ENCODE measurements at regions not wholly inside any gene's neighbourhood (a gene's known extent, or its start where the extent isn't known, plus 50 kb on each side); places are given as distances from the start of the nearest gene placed in this dataset.

- Mint-ChIP-seq H3K9me3 (ENCODE audit: insufficient read depth) (no peaks in the 10 kb centered on the region), H3K27me3 (no peaks in the 10 kb centered on the region), H3K4me1 (no peaks in the 10 kb centered on the region), H3K27ac (no peak overlapping the region), H3K4me3 (no peak overlapping the region)
- no peak overlapping the region for H3K4me2 ChIP-seq (replicated peaks; ENCODE audit: low read depth, low read length, poor library complexity, severe bottlenecking)
- ChIA-PET CTCF (no interaction called here), POLR2A (no interaction called here)
- H3K27me3 ChIP-seq (replicated peaks in 1 of 4; ENCODE audit: control extremely low read depth in 1 of 4, control insufficient read depth in 3 of 4, insufficient read depth in 4 of 4, low read length in 3 of 4): peaks cover 0 to 4% (median 0%) of the 10 kb centered on the region in 4 experiments
- no peak overlapping the region for H2AFZ ChIP-seq (ENCODE audit: insufficient read depth, low read depth, low read length, poor library complexity, severe bottlenecking)
- H3K27ac ChIP-seq (ENCODE audit: low read length in 2 of 2): no peak overlapping the region
- H3K79me2 ChIP-seq (ENCODE audit: control insufficient read depth, insufficient read depth, low read length): no peaks in the 10 kb centered on the region
- WGBS (ENCODE audit: insufficient coverage): 100% methylated on average over 7 of the region's 9 CpGs
- DNase-seq: no peak
- no peaks in the 10 kb centered on the region for H3K36me3 ChIP-seq (replicated peaks in 1 of 2; ENCODE audit: control extremely low read depth in 1 of 2, control insufficient read depth in 1 of 2, extremely low read depth in 1 of 2, insufficient read depth in 2 of 2, low read length in 1 of 2)
- TF ChIP-seq CTCF (IDR thresholded peaks at IDR 0.05): no peak
- no peak for TF ChIP-seq EZH2 (IDR thresholded peaks at IDR 0.05; ENCODE audit: borderline replicate concordance, insufficient read depth, low read depth, low read length, poor library complexity, severe bottlenecking)
- no peak for ATAC-seq (ENCODE audit: low read depth)
- no peak overlapping the region for H3K9ac ChIP-seq (ENCODE audit: low read length)
- H3K4me3 ChIP-seq (ENCODE audit: control extremely low read depth in 1 of 5, extremely low read depth in 1 of 5, insufficient read depth in 1 of 5, low read depth in 2 of 5, low read length in 4 of 5): no peak overlapping the region
- intact Hi-C loops (cut with micrococcal nuclease): no loop called here
- no peaks in the 10 kb centered on the region for H4K20me1 ChIP-seq (ENCODE audit: control insufficient read depth, insufficient read depth, low read length, poor library complexity, severe bottlenecking)
- peaks cover 0 to 1% (median 0%) of the 10 kb centered on the region in 3 donors for H3K9me3 ChIP-seq (ENCODE audit: control extremely low read depth in 1 of 3, control insufficient read depth in 2 of 3, insufficient read depth in 1 of 3, low read length in 2 of 3)
- no peaks in the 10 kb centered on the region for H3K4me1 ChIP-seq (ENCODE audit: control insufficient read depth in 2 of 2, insufficient read depth in 2 of 2, low read length in 2 of 2)
Observed at GRCh38 chr21:28541371-28542112, 451.1 kb downstream of the LTN1 start.

GRCh38 chr21:28540514-28540913, 452.2 kb downstream of the LTN1 start:
- Histone ChIP-seq H3K36me3 (replicated peaks in 1 of 2; ENCODE audit: control extremely low read depth in 1 of 2, control insufficient read depth in 1 of 2, extremely low read depth in 1 of 2, insufficient read depth in 2 of 2, low read length in 1 of 2) (no peaks in the 10 kb centered on the region), H3K27me3 (replicated peaks in 1 of 4; ENCODE audit: control extremely low read depth in 1 of 4, control insufficient read depth in 3 of 4, insufficient read depth in 4 of 4, low read length in 3 of 4) (peaks cover 0 to 4% (median 0%) of the 10 kb centered on the region in 4 experiments), H4K20me1 (ENCODE audit: control insufficient read depth, insufficient read depth, low read length, poor library complexity, severe bottlenecking) (no peaks in the 10 kb centered on the region), H3K4me3 (ENCODE audit: control extremely low read depth in 1 of 5, extremely low read depth in 1 of 5, insufficient read depth in 1 of 5, low read depth in 2 of 5, low read length in 4 of 5) (no peak overlapping the region), H3K4me1 (ENCODE audit: control insufficient read depth in 2 of 2, insufficient read depth in 2 of 2, low read length in 2 of 2) (no peaks in the 10 kb centered on the region), H3K9me3 (ENCODE audit: control extremely low read depth in 1 of 3, control insufficient read depth in 2 of 3, insufficient read depth in 1 of 3, low read length in 2 of 3) (peaks cover 0 to 1% (median 0%) of the 10 kb centered on the region in 3 donors), H3K4me2 (replicated peaks; ENCODE audit: low read depth, low read length, poor library complexity, severe bottlenecking) (no peak overlapping the region), H3K79me2 (ENCODE audit: control insufficient read depth, insufficient read depth, low read length) (no peaks in the 10 kb centered on the region), H3K9ac (ENCODE audit: low read length) (no peak overlapping the region), H3K27ac (ENCODE audit: low read length in 2 of 2) (no peak overlapping the region), H2AFZ (ENCODE audit: insufficient read depth, low read depth, low read length, poor library complexity, severe bottlenecking) (no peak overlapping the region)
- POLR2A ChIA-PET: no interaction called here
- CTCF ChIA-PET: no interaction called here
- TF ChIP-seq EZH2 (IDR thresholded peaks at IDR 0.05; ENCODE audit: borderline replicate concordance, insufficient read depth, low read depth, low read length, poor library complexity, severe bottlenecking) (no peak), CTCF (IDR thresholded peaks at IDR 0.05) (no peak)
- no peaks in the 10 kb centered on the region for H3K27me3 Mint-ChIP-seq
- no peaks in the 10 kb centered on the region for H3K9me3 Mint-ChIP-seq (ENCODE audit: insufficient read depth)
- no peak for ATAC-seq (ENCODE audit: low read depth)
- no peak overlapping the region for H3K4me3 Mint-ChIP-seq
- WGBS (ENCODE audit: insufficient coverage): no CpG with 5 or more reads among the region's 1 CpG
- intact Hi-C loops (cut with micrococcal nuclease): no loop called here
- H3K27ac Mint-ChIP-seq: no peak overlapping the region
- DNase-seq: no peak
- H3K4me1 Mint-ChIP-seq: no peaks in the 10 kb centered on the region
